ENCODE measurements at regions not wholly inside any gene's neighbourhood (a gene's known extent, or its start where the extent isn't known, plus 50 kb on each side); places are given as distances from the start of the nearest gene placed in this dataset.

- TF ChIP-seq E4F1 (IDR thresholded peaks at IDR 0.05; ENCODE audit: borderline replicate concordance, partially characterized antibody) (no peak), SRF (IDR thresholded peaks at IDR 0.05; ENCODE audit: low read depth in 2 of 2, low read length in 2 of 2) (no peak)
These were observed 229.7 kb upstream of the TLE3 start (continued) for GRCh38 chr15:70327328-70327855.

GRCh38 chr15:70324001-70324974, 226.6 kb upstream of the TLE3 start:
- no peak for FAIRE-seq
- Histone ChIP-seq H3K9ac (ENCODE audit: control insufficient read depth, insufficient read depth, low read length) (no peak overlapping the region), H4K20me1 (ENCODE audit: control insufficient read depth, insufficient read depth) (no peaks in the 10 kb centered on the region), H3K27ac (ENCODE audit: control insufficient read depth, insufficient read depth) (no peak overlapping the region), H3K79me2 (ENCODE audit: control insufficient read depth, insufficient read depth, low read length) (no peaks in the 10 kb centered on the region), H3K4me3 (no peak overlapping the region), H3K4me2 (ENCODE audit: control insufficient read depth, insufficient read depth) (no peak overlapping the region), H3K27me3 (replicated peaks in 1 of 2; ENCODE audit: control insufficient read depth in 2 of 2, insufficient read depth in 2 of 2, low read length in 1 of 2) (no peaks in the 10 kb centered on the region), H2AFZ (ENCODE audit: control insufficient read depth, low read depth, low read length) (no peak overlapping the region), H3K4me1 (ENCODE audit: control insufficient read depth, insufficient read depth, low read length) (peaks cover 44% of the 10 kb centered on the region), H3K9me3 (replicated peaks; ENCODE audit: control insufficient read depth, insufficient read depth, low read length) (no peaks in the 10 kb centered on the region), H3K36me3 (ENCODE audit: control insufficient read depth in 2 of 2, insufficient read depth in 2 of 2, low read length in 1 of 2) (no peaks in the 10 kb centered on the region)
- ChIA-PET RAD21 (ENCODE audit: unreplicated experiment) (no interaction called here), CTCF (interaction anchor here (1.4 kb wide), 1 partner anchor 27 kb away, joined by 3 read pairs; no protein-coding TSS in a partner anchor), POLR2A (no interaction called here), SMC1A (ENCODE audit: uncharacterized antibody, unreplicated experiment) (no interaction called here)
- no peak for DNase-seq (ENCODE audit: low read depth, low spot score)
- BruUV-seq (replicated peaks) = no TSS peak
- intact Hi-C loops (cut with micrococcal nuclease; ENCODE audit: unreplicated experiment) (no loop called here), in situ Hi-C loops (cut with MboI) (no loop called here)
- ATAC-seq = no peak
- WGBS (ENCODE audit: insufficient coverage, insufficient replicate concordance, low lambda C conversion rate, missing lambda C conversion rate) = 88% methylated on average over 15 of the region's 15 CpGs
- no peak for TF ChIP-seq TARDBP (IDR thresholded peaks at IDR 0.05; ENCODE audit: borderline replicate concordance)
- TF ChIP-seq, protein P1, sequence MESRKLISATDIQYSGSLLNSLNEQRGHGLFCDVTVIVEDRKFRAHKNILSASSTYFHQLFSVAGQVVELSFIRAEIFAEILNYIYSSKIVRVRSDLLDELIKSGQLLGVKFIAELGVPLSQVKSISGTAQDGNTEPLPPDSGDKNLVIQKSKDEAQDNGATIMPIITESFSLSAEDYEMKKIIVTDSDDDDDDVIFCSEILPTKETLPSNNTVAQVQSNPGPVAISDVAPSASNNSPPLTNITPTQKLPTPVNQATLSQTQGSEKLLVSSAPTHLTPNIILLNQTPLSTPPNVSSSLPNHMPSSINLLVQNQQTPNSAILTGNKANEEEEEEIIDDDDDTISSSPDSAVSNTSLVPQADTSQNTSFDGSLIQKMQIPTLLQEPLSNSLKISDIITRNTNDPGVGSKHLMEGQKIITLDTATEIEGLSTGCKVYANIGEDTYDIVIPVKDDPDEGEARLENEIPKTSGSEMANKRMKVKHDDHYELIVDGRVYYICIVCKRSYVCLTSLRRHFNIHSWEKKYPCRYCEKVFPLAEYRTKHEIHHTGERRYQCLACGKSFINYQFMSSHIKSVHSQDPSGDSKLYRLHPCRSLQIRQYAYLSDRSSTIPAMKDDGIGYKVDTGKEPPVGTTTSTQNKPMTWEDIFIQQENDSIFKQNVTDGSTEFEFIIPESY (IDR thresholded peaks at IDR 0.05) = no peak
- TF ChIP-seq LARP7 (IDR thresholded peaks at IDR 0.05) = no peak
- TF ChIP-seq MYB (IDR thresholded peaks at IDR 0.05; ENCODE audit: borderline replicate concordance, low read depth, low read length) = no peak
- no peak for TF ChIP-seq POLR2AphosphoS5 (IDR thresholded peaks at IDR 0.05; ENCODE audit: low read length)
- TF ChIP-seq SIX5 (IDR thresholded peaks at IDR 0.05; ENCODE audit: low read depth, low read length, severe bottlenecking) = no peak
- no peak for TF ChIP-seq IRF5 (IDR thresholded peaks at IDR 0.05; ENCODE audit: borderline replicate concordance)
- TF ChIP-seq, protein P2, sequence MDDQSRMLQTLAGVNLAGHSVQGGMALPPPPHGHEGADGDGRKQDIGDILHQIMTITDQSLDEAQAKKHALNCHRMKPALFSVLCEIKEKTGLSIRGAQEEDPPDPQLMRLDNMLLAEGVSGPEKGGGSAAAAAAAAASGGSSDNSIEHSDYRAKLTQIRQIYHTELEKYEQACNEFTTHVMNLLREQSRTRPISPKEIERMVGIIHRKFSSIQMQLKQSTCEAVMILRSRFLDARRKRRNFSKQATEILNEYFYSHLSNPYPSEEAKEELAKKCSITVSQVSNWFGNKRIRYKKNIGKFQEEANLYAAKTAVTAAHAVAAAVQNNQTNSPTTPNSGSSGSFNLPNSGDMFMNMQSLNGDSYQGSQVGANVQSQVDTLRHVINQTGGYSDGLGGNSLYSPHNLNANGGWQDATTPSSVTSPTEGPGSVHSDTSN (IDR thresholded peaks at IDR 0.05; ENCODE audit: insufficient replicate concordance, low read depth, low read length) = no peak
- TF ChIP-seq STAT3 (IDR thresholded peaks at IDR 0.05; ENCODE audit: low read depth, low read length) = no peak
